Subcutaneous abdominal adipose tissue (tissue), 5 donors: ENCODE measurements at regions not wholly inside any gene's neighbourhood (a gene's known extent, or its start where the extent isn't known, plus 50 kb on each side); places are given as distances from the start of the nearest gene placed in this dataset.

ENCODE experiments used
- H3K27ac ChIP-seq: one replicate; pipeline ENCODE4 v1.7.0; 2013; ENCODE audit warnings: low read depth, mild to moderate bottlenecking, inconsistent platforms, low read length, moderate library complexity
- H3K27me3 ChIP-seq, 5 donors: one replicate each; pipeline ENCODE4 v1.7.0; 2013; ENCODE audit warnings: low read length in 5 of 5, inconsistent platforms in 1 of 5; ENCODE audit not compliant: control insufficient read depth in 5 of 5, insufficient read depth in 4 of 5
- H3K36me3 ChIP-seq, 5 donors: one replicate each; pipeline ENCODE4 v1.7.0; 2013; ENCODE audit warnings: low read length in 5 of 5; ENCODE audit not compliant: control insufficient read depth in 5 of 5, insufficient read depth in 5 of 5
- H3K4me1 ChIP-seq, 5 donors: one replicate each; pipeline ENCODE4 v1.7.0; 2013; ENCODE audit warnings: low read length in 5 of 5, mild to moderate bottlenecking in 3 of 5, moderate library complexity in 1 of 5; ENCODE audit not compliant: control insufficient read depth in 5 of 5, insufficient read depth in 5 of 5
- H3K4me3 ChIP-seq, 5 donors: one replicate each; pipeline ENCODE4 v1.7.0; 2013; ENCODE audit warnings: low read length in 5 of 5, low read depth in 1 of 5
- H3K9ac ChIP-seq, 5 donors: one replicate each; pipeline ENCODE4 v1.7.0; 2013; ENCODE audit warnings: low read length in 5 of 5, mild to moderate bottlenecking in 4 of 5, moderate library complexity in 3 of 5
- H3K9me3 ChIP-seq, 5 donors: one replicate each; pipeline ENCODE4 v1.7.0; 2013; ENCODE audit warnings: low read length in 5 of 5; ENCODE audit not compliant: control insufficient read depth in 5 of 5
- donor health status: healthy.
- donor health status: healthy.
- donor health status: healthy.
- donor health status: healthy.
- donor health status: healthy.

DNA sequence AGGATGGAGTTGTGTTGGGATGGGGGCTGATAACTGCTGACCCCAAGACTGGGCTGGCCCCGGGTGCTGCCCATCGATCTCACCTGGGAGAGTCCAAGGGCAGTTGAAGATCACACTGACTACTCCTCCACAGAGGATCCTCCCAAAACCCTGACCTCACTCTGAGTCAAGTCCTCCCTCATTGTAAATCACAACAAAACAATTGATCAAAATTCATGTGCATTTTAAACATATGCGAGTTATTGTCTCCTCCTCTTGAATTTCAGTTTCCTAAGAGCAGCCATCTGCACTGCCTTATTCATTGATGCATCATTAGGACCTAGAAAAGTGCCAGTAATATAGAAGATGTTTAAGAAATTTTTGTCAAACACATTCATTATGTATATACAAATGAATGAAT is 273.6 kb downstream of the C1orf94 start:
- Histone ChIP-seq H3K4me3 (no peak overlapping the region), H3K9me3 (no peaks in the 10 kb centered on the region), H3K9ac (no peak overlapping the region), H3K27ac (no peak overlapping the region), H3K36me3 (no peaks in the 10 kb centered on the region), H3K4me1 (no peaks in the 10 kb centered on the region), H3K27me3 (peaks cover 0 to 9% (median 0%) of the 10 kb centered on the region in 5 donors)

GRCh38 chr1:34452451-34452850 is 275.7 kb downstream of the C1orf94 start:
- Histone ChIP-seq H3K27me3 (no peaks in the 10 kb centered on the region), H3K36me3 (no peaks in the 10 kb centered on the region), H3K4me1 (no peaks in the 10 kb centered on the region), H3K9me3 (no peaks in the 10 kb centered on the region), H3K9ac (no peak overlapping the region), H3K27ac (no peak overlapping the region), H3K4me3 (no peak overlapping the region)

DNA sequence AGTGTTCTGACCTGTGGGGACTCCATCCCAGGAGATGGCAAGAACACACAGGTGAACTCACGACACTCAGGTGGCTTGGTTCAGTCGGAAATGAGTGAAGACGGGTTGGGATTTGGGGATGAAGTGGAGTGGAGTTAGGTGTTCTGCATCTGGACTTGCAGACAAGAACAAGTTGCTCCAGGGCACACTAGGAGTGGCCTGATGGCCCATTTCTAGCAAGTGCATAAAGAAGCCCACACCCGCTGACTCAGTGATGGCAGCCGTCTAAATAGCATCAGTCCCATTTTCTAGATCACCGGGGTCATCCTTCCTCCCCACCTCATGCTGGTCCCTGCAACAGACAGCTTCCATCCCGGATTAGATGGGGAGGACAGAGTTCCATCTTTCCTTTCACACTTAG is 278.4 kb downstream of the C1orf94 start:
- H3K9ac ChIP-seq = no peak overlapping the region
- H3K27me3 ChIP-seq = no peaks in the 10 kb centered on the region
- H3K36me3 ChIP-seq = no peaks in the 10 kb centered on the region
- H3K4me1 ChIP-seq = no peaks in the 10 kb centered on the region
- H3K4me3 ChIP-seq = no peak overlapping the region
- no peak overlapping the region for H3K27ac ChIP-seq
- H3K9me3 ChIP-seq = no peaks in the 10 kb centered on the region

DNA sequence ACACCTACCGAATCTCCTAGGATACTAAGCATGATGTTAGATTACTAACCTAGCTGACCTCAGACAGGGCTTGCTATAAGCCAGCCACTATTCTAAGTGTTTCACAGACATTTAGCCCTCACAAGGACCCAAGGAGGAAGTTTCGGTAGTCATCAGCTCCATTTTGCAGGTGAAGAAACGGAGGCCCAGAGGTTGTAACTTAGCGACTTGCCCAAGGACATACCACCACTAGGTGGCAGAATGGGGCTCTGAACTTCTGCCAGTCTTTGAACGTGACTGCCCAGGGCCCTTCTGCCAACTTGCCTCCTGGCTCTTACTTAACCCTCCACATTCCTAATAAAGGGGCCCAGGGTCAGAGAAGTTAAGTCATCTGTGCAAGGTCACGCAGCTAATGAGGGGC is 283.5 kb downstream of the C1orf94 start:
- H3K27ac ChIP-seq = no peak overlapping the region
- H3K36me3 ChIP-seq = no peaks in the 10 kb centered on the region
- no peak overlapping the region for H3K9ac ChIP-seq
- H3K27me3 ChIP-seq = peaks cover 0 to 4% (median 0%) of the 10 kb centered on the region in 5 donors
- H3K4me1 ChIP-seq = peaks cover 0 to 3% (median 0%) of the 10 kb centered on the region in 5 donors
- no peak overlapping the region for H3K4me3 ChIP-seq
- H3K9me3 ChIP-seq = no peaks in the 10 kb centered on the region

DNA sequence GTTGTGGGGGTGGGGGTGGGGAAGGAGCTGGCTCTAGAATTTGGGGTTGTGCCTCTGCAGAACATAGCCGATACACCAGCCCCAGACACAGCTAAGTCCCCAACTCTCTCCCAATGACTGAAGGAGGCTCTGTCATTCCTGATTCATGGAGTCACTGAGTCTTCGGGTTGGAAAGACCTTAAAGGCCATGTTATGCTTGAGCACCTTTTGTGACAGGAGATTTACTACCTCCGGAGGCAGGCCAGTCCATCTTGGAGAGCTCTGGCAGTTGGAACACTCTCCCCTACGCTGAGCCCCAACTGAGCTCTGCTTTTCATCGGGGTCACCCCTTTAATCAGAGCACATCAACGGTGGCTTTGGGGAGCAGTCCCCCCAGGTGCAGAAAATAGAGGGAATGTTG is 284.4 kb upstream of the GJB5 start:
- Histone ChIP-seq H3K9ac (no peak overlapping the region), H3K4me1 (no peaks in the 10 kb centered on the region), H3K4me3 (no peak overlapping the region), H3K27ac (no peak overlapping the region), H3K36me3 (no peaks in the 10 kb centered on the region), H3K9me3 (peaks cover 0 to 7% (median 0%) of the 10 kb centered on the region in 5 donors), H3K27me3 (peaks cover 0 to 9% (median 7%) of the 10 kb centered on the region in 5 donors)

DNA sequence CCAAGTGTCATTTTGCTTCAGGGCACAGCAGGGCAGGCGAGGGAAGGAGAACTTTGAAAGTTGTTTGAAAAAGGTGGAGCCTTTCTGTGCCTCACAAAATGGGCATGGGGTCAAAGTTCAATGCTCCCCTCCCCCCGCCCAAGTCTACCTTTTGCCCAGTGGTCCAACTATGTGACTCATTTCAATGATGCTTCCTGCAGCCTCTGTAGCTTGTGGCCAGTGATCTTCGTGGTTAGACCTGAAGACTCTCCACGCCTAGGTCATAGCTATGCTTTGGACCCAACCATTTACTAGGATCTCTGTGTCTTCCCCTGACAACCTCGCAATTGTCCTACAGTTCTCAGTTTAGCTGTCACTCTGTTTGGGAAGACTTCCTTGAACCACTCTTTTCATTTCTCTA is 280.3 kb upstream of the GJB5 start:
- H3K36me3 ChIP-seq = no peaks in the 10 kb centered on the region
- H3K27ac ChIP-seq = no peak overlapping the region
- H3K9ac ChIP-seq = no peak overlapping the region
- H3K4me3 ChIP-seq = no peak overlapping the region
- H3K27me3 ChIP-seq = peaks cover 10 to 19% (median 12%) of the 10 kb centered on the region in 5 donors
- H3K4me1 ChIP-seq = no peaks in the 10 kb centered on the region
- no peaks in the 10 kb centered on the region for H3K9me3 ChIP-seq

- Histone ChIP-seq H3K36me3 (no peaks in the 10 kb centered on the region), H3K4me1 (no peaks in the 10 kb centered on the region), H3K27ac (no peak overlapping the region), H3K9ac (no peak overlapping the region), H3K9me3 (no peaks in the 10 kb centered on the region), H3K27me3 (peaks cover 12 to 18% (median 17%) of the 10 kb centered on the region in 5 donors), H3K4me3 (no peak overlapping the region)
Observed at GRCh38 chr1:34476371-34476770, 278.5 kb upstream of the GJB5 start.

DNA sequence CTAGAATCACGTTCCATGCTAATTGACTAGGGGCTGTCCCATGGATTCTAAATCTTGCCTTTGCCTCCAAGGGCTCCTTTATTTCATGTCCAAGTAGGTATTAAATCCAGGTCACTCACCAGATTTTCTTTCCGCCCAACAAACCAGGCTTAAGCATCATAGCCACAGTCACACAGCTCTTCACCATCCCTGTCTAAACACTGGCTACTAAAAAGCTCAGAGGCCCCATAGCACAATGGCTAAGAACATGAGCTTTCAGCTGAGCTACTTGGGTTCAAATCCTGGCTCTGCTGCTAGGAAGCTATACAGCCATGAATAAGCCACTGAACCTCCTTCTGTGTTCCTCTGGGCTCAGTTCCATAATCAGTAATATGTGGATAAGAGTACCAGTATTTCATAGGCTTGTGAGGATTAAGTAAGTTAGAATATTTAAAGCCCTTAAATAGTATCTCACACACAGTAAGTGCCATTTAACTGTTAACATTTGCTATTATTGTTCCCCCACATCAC is 277.2 kb upstream of the GJB5 start:
- H3K4me3 ChIP-seq = no peak overlapping the region
- H3K27me3 ChIP-seq = peaks cover 9 to 17% (median 12%) of the 10 kb centered on the region in 5 donors
- H3K36me3 ChIP-seq = no peaks in the 10 kb centered on the region
- H3K9me3 ChIP-seq = no peaks in the 10 kb centered on the region
- no peak overlapping the region for H3K9ac ChIP-seq
- H3K27ac ChIP-seq = no peak overlapping the region
- no peaks in the 10 kb centered on the region for H3K4me1 ChIP-seq

DNA sequence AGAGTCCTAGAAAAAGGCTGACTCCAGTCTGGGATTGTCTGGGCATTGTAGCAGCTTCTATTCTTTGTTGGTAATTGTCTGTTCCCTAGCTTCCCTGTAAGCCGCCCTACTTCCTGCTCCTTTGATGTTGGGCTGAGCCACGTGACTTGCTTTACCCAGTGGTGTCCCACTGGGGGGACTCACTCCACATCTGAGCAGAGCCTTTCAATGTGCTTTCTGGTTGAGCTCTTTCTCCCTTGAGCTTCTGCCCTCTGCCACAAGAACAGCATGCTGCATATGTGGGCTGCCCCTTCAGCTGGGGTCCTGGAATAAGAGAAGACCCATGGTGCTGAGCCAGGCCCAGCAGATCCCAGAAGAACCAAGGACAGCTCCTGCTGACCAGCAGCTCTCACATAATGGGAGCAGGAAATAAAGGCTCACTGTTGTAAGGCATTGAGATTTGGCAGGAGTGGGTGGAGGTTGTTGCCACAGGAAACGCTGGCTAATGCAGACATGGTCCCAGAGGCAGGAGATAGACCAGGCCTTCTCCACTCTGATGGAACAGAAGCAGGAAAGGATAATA is 276.3 kb upstream of the GJB5 start:
- Histone ChIP-seq H3K27me3 (peaks cover 4 to 17% (median 12%) of the 10 kb centered on the region in 5 donors), H3K4me1 (no peaks in the 10 kb centered on the region), H3K9me3 (no peaks in the 10 kb centered on the region), H3K4me3 (no peak overlapping the region), H3K36me3 (no peaks in the 10 kb centered on the region), H3K9ac (no peak overlapping the region), H3K27ac (no peak overlapping the region)

GRCh38 chr1:34479731-34480130 is 275.1 kb upstream of the GJB5 start:
- H3K9ac ChIP-seq = no peak overlapping the region
- no peak overlapping the region for H3K27ac ChIP-seq
- no peaks in the 10 kb centered on the region for H3K9me3 ChIP-seq
- no peak overlapping the region for H3K4me3 ChIP-seq
- peaks cover 4 to 16% (median 12%) of the 10 kb centered on the region in 5 donors for H3K27me3 ChIP-seq
- H3K36me3 ChIP-seq = no peaks in the 10 kb centered on the region
- no peaks in the 10 kb centered on the region for H3K4me1 ChIP-seq
